CD4-positive, alpha-beta T cell treated with Interleukin-6 at 100 ng/mL for 8 hours (primary cell): ENCODE measurements at regions not wholly inside any gene's neighbourhood (a gene's known extent, or its start where the extent isn't known, plus 50 kb on each side); places are given as distances from the start of the nearest gene placed in this dataset.
"Not testable (repeated sequence)": the region's sequence is repeated elsewhere in the genome, so short reads cannot be mapped to it uniquely, and the experiment has no call there.

ENCODE experiments used
- DNase-seq: peaks from one replicate; pipeline ENCODE4 v3.0.0-alpha.2; 2020; ENCODE audit warnings: mixed read lengths, low spot score

GRCh38 chrX:42442745-42443144, 335.2 kb downstream of the PPP1R2C start:
- DNase-seq: no peak

GRCh38 chrX:42437211-42437610, 340.8 kb downstream of the PPP1R2C start:
- DNase-seq: no peak

GRCh38 chrX:42434458-42435166, 343.4 kb downstream of the PPP1R2C start:
- no peak for DNase-seq

GRCh38 chrX:42432552-42432951, 345.4 kb downstream of the PPP1R2C start:
- DNase-seq: no peak

GRCh38 chrX:42422961-42423360, 355.0 kb downstream of the PPP1R2C start:
- no peak for DNase-seq

GRCh38 chrX:42420426-42420825, 357.5 kb downstream of the PPP1R2C start:
- DNase-seq: no peak

GRCh38 chrX:42415636-42416035, 362.3 kb downstream of the PPP1R2C start:
- DNase-seq: no peak

- DNase-seq: no peak
These were observed 363.9 kb downstream of the PPP1R2C start for GRCh38 chrX:42414057-42414456.

- DNase-seq: no peak
These were observed 378.3 kb downstream of the PPP1R2C start for GRCh38 chrX:42399632-42400024.

- DNase-seq: peak; percentile 34
These were observed 378.9 kb downstream of the PPP1R2C start for GRCh38 chrX:42398967-42399631.

- DNase-seq: no peak
These were observed 381.8 kb downstream of the PPP1R2C start for GRCh38 chrX:42396136-42396535.

GRCh38 chrX:42392846-42393245, 385.1 kb downstream of the PPP1R2C start:
- DNase-seq: no peak

- no peak for DNase-seq
These were observed 391.3 kb downstream of the PPP1R2C start for GRCh38 chrX:42386681-42387080.

GRCh38 chrX:42385730-42386129, 392.2 kb downstream of the PPP1R2C start:
- no peak for DNase-seq

- DNase-seq: no peak
These were observed 393.0 kb downstream of the PPP1R2C start for GRCh38 chrX:42384956-42385355.

GRCh38 chrX:42378857-42379256, 399.1 kb downstream of the PPP1R2C start:
- DNase-seq: no peak

- DNase-seq: no peak
These were observed 402.9 kb downstream of the PPP1R2C start for GRCh38 chrX:42375086-42375485.

GRCh38 chrX:42366181-42366580, 411.8 kb downstream of the PPP1R2C start:
- DNase-seq: no peak

GRCh38 chrX:42362219-42362618, 415.7 kb downstream of the PPP1R2C start:
- DNase-seq: no peak

GRCh38 chrX:42342981-42343380, 419.6 kb upstream of the CASK start:
- DNase-seq: not testable (repeated sequence)
